WTC11 (cell line): ENCODE measurements at regions not wholly inside any gene's neighbourhood (a gene's known extent, or its start where the extent isn't known, plus 50 kb on each side); places are given as distances from the start of the nearest gene placed in this dataset.
"Not testable (repeated sequence)": the region's sequence is repeated elsewhere in the genome, so short reads cannot be mapped to it uniquely, and the experiment has no call there.

ENCODE experiments used
- ATAC-seq: fragments of 200-7000 bp; cut with Tn5 transposase; 2 replicates; pipeline ENCODE4 v1.10.0; 2021; ENCODE audit warnings: mild to moderate bottlenecking, moderate library complexity
- CTCF ChIA-PET: fragments of 300-600 bp; sonication (Branson Sonifier 250); formaldehyde crosslinking; loops from one replicate; lab custom pipeline; 2021; ENCODE audit warnings: antibody characterized with exemption; lab: Charles Lee
- POLR2A ChIA-PET: fragments of 350-600 bp; sonication (Branson Sonifier 250); formaldehyde crosslinking; loops from one replicate; lab custom pipeline; 2021; ENCODE audit warnings: antibody characterized with exemption; lab: Charles Lee
- DNase-seq: peaks from one replicate; pipeline ENCODE4 v3.0.0; 2021; ENCODE audit warnings: low spot score
- H3K27ac Mint-ChIP-seq: 2 replicates; pipeline ENCODE4 v1.8.0; 2021; ENCODE audit warnings: mixed read lengths
- H3K27me3 Mint-ChIP-seq: 2 replicates; pipeline ENCODE4 v1.8.0; 2021; ENCODE audit warnings: low read depth, mild to moderate bottlenecking, moderate library complexity, mixed read lengths
- H3K36me3 Mint-ChIP-seq: 2 replicates; pipeline ENCODE4 v1.8.0; 2021; ENCODE audit warnings: mixed read lengths
- H3K4me1 Mint-ChIP-seq: 2 replicates; pipeline ENCODE4 v1.8.0; 2022; ENCODE audit warnings: mixed read lengths
- H3K4me3 Mint-ChIP-seq: 2 replicates; pipeline ENCODE4 v1.8.0; 2021; ENCODE audit warnings: mild to moderate bottlenecking, moderate library complexity, mixed read lengths
- H3K9me3 Mint-ChIP-seq: 2 replicates; pipeline ENCODE4 v1.8.0; 2021; ENCODE audit warnings: mixed read lengths
- AFF4 ChIP-seq: sonication (generic); formaldehyde crosslinking; IDR thresholded peaks from 2 replicates; pipeline ENCODE4 v1.8.1; 2023; ENCODE audit warnings: mild to moderate bottlenecking, missing genetic modification reagents, borderline replicate concordance
- AR ChIP-seq: fragments of 250-450 bp; sonication (Bioruptor Pico); IDR thresholded peaks from 2 replicates; pipeline ENCODE4 v1.9.0; 2021; ENCODE audit warnings: mild to moderate bottlenecking
- ARID4B ChIP-seq: sonication (generic); formaldehyde crosslinking; IDR thresholded peaks from 2 replicates; pipeline ENCODE4 v1.8.0; 2023; ENCODE audit warnings: missing genetic modification reagents, mild to moderate bottlenecking, borderline replicate concordance
- CBFB ChIP-seq: sonication (generic); formaldehyde crosslinking; IDR thresholded peaks from 2 replicates; pipeline ENCODE4 v1.8.1; 2022; ENCODE audit warnings: mild to moderate bottlenecking, low read depth, missing genetic modification reagents
- E2F5 ChIP-seq: sonication (generic); formaldehyde crosslinking; IDR thresholded peaks from 2 replicates; pipeline ENCODE4 v1.8.1; 2022; ENCODE audit warnings: mild to moderate bottlenecking, moderate library complexity, missing genetic modification reagents
- FOXK1 ChIP-seq: sonication (generic); formaldehyde crosslinking; IDR thresholded peaks from 2 replicates; pipeline ENCODE4 v1.8.0; 2022; ENCODE audit warnings: mild to moderate bottlenecking, moderate library complexity, missing genetic modification reagents
- HMGA2 ChIP-seq: fragments of 250-450 bp; sonication (Bioruptor Pico); IDR thresholded peaks from 2 replicates; pipeline ENCODE4 v1.4.0; 2021; ENCODE audit warnings: mild to moderate bottlenecking, moderate library complexity
- IRF2 ChIP-seq: sonication (generic); formaldehyde crosslinking; IDR thresholded peaks from 2 replicates; pipeline ENCODE4 v1.8.0; 2022; ENCODE audit warnings: low read depth, missing genetic modification reagents, borderline replicate concordance
- PRRX2 ChIP-seq: fragments of 250-450 bp; sonication (Bioruptor Pico); IDR thresholded peaks from 2 replicates; pipeline ENCODE4 v1.8.0; 2021; ENCODE audit warnings: mild to moderate bottlenecking
- USF1 ChIP-seq: sonication (generic); formaldehyde crosslinking; IDR thresholded peaks from 2 replicates; pipeline ENCODE4 v1.8.0; 2022; ENCODE audit warnings: mild to moderate bottlenecking, missing genetic modification reagents
- TF ChIP-seq, protein P1 (sequence below): fragments of 250-450 bp; sonication (Bioruptor Pico); IDR thresholded peaks from 2 replicates; pipeline ENCODE4 v2.1.2; 2022; ENCODE audit warnings: mild to moderate bottlenecking, moderate library complexity
- TF ChIP-seq, protein P2 (sequence below): sonication (generic); formaldehyde crosslinking; IDR thresholded peaks from 2 replicates; pipeline ENCODE4 v1.8.0; 2022; ENCODE audit warnings: missing genetic modification reagents
- TF ChIP-seq, protein P3 (sequence below): sonication (generic); formaldehyde crosslinking; IDR thresholded peaks from 2 replicates; pipeline ENCODE4 v1.8.1; 2023; ENCODE audit warnings: mild to moderate bottlenecking, missing genetic modification reagents

- H3K36me3 Mint-ChIP-seq, POLR2A ChIA-PET, CTCF ChIA-PET, DNase-seq, H3K27me3 Mint-ChIP-seq, H3K4me3 Mint-ChIP-seq, H3K27ac Mint-ChIP-seq, ATAC-seq: not testable (repeated sequence)
- Mint-ChIP-seq H3K4me1 (peaks cover 12% of the 10 kb centered on the region), H3K9me3 (peaks cover 12% of the 10 kb centered on the region)
Measured at GRCh38 chr21:35794527-35794926, 265.8 kb downstream of the SETD4 start.

DNA sequence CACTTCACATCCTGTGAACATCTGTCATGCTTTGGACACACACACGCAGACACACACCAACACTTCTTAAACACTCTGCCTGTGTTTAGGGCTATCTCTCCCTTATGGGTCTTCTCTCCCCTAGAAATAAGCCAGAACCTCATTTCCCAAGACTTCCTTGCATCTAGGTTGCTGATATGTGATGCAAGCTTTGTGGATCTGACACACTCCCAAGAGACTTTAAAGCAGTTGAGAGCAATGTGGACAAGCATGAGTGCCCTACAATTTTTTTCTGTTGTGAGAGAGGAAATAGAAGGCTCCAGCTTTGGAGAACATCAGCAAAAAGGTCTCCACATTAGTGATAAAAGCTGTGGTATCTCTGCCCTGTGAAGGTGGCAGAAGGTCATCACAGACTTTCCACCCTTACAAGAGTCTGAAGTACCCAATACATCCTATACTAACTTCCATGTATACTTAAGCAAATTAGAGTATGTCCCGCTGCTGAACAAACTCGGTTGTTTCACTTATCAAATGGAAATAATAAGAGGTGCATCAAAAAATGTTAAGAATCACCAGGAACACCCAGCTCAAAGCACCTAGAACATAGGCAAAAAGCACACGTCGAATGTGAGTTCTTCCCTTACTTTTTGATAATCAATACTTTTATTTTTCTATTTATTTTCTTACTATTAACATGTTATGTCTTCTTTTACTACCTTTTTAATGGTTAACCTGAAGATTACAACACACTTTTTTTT lies 267.6 kb downstream of the SETD4 start:
- Mint-ChIP-seq H3K9me3 (peaks cover 12% of the 10 kb centered on the region), H3K4me1 (peaks cover 9% of the 10 kb centered on the region), H3K27ac (no peak overlapping the region), H3K4me3 (no peak overlapping the region), H3K36me3 (no peaks in the 10 kb centered on the region), H3K27me3 (no peaks in the 10 kb centered on the region; the same call in 1 of the 2 replicates)
- DNase-seq (no peak), ATAC-seq (no peak)
- CTCF ChIA-PET: no interaction called here
- POLR2A ChIA-PET: no interaction called here
- no peak for TF ChIP-seq HMGA2
- no peak for TF ChIP-seq FOXK1 (CRISPR knock-in tag)
- TF ChIP-seq PRRX2 (CRISPR knock-in tag): no peak
- no peak for TF ChIP-seq AR (CRISPR knock-in tag)
- TF ChIP-seq ARID4B (CRISPR knock-in tag): no peak
- TF ChIP-seq, protein P1, sequence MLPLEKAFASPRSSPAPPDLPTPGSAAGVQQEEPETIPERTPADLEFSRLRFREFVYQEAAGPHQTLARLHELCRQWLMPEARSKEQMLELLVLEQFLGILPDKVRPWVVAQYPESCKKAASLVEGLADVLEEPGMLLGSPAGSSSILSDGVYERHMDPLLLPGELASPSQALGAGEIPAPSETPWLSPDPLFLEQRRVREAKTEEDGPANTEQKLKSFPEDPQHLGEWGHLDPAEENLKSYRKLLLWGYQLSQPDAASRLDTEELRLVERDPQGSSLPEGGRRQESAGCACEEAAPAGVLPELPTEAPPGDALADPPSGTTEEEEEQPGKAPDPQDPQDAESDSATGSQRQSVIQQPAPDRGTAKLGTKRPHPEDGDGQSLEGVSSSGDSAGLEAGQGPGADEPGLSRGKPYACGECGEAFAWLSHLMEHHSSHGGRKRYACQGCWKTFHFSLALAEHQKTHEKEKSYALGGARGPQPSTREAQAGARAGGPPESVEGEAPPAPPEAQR (CRISPR knock-in tag): no peak
- TF ChIP-seq, protein P2, sequence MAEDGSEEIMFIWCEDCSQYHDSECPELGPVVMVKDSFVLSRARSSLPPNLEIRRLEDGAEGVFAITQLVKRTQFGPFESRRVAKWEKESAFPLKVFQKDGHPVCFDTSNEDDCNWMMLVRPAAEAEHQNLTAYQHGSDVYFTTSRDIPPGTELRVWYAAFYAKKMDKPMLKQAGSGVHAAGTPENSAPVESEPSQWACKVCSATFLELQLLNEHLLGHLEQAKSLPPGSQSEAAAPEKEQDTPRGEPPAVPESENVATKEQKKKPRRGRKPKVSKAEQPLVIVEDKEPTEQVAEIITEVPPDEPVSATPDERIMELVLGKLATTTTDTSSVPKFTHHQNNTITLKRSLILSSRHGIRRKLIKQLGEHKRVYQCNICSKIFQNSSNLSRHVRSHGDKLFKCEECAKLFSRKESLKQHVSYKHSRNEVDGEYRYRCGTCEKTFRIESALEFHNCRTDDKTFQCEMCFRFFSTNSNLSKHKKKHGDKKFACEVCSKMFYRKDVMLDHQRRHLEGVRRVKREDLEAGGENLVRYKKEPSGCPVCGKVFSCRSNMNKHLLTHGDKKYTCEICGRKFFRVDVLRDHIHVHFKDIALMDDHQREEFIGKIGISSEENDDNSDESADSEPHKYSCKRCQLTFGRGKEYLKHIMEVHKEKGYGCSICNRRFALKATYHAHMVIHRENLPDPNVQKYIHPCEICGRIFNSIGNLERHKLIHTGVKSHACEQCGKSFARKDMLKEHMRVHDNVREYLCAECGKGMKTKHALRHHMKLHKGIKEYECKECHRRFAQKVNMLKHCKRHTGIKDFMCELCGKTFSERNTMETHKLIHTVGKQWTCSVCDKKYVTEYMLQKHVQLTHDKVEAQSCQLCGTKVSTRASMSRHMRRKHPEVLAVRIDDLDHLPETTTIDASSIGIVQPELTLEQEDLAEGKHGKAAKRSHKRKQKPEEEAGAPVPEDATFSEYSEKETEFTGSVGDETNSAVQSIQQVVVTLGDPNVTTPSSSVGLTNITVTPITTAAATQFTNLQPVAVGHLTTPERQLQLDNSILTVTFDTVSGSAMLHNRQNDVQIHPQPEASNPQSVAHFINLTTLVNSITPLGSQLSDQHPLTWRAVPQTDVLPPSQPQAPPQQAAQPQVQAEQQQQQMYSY (CRISPR knock-in tag): no peak
- TF ChIP-seq CBFB (CRISPR knock-in tag): no peak
- no peak for TF ChIP-seq USF1 (CRISPR knock-in tag)
- TF ChIP-seq E2F5: no peak
- no peak for TF ChIP-seq IRF2 (CRISPR knock-in tag)
- no peak for TF ChIP-seq AFF4 (CRISPR knock-in tag)
- TF ChIP-seq, protein P3, sequence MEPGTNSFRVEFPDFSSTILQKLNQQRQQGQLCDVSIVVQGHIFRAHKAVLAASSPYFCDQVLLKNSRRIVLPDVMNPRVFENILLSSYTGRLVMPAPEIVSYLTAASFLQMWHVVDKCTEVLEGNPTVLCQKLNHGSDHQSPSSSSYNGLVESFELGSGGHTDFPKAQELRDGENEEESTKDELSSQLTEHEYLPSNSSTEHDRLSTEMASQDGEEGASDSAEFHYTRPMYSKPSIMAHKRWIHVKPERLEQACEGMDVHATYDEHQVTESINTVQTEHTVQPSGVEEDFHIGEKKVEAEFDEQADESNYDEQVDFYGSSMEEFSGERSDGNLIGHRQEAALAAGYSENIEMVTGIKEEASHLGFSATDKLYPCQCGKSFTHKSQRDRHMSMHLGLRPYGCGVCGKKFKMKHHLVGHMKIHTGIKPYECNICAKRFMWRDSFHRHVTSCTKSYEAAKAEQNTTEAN (CRISPR knock-in tag): no peak
